Stomach (tissue), 8 donors: ENCODE measurements at regions not wholly inside any gene's neighbourhood (a gene's known extent, or its start where the extent isn't known, plus 50 kb on each side); places are given as distances from the start of the nearest gene placed in this dataset.

Experiments
- DNase-seq, 2 donors: peaks; one replicate each; pipeline versions ENCODE4 v3.0.0 to v3.0.0-alpha.2; 2013 to 2019
- H3K27ac ChIP-seq, 5 donors: fragments of 200-600 bp in 4 of 5; sonication (generic) in 4 of 5; one replicate each; pipeline ENCODE4 v1.5.1; 2013 to 2019; ENCODE audit warnings: mild to moderate bottlenecking in 1 of 5, moderate library complexity in 1 of 5
- H3K27me3 ChIP-seq, 3 donors: fragments of 200-600 bp; sonication (generic); one replicate each; pipeline ENCODE4 v1.5.1; 2017 to 2019; ENCODE audit warnings: mixed run types in 1 of 3
- H3K36me3 ChIP-seq, 4 donors: fragments of 200-600 bp; sonication (generic); 1 replicate in 3 of 4; 2 replicates in 1 of 4; pipeline ENCODE4 v1.5.1; 2016 to 2019
- H3K4me1 ChIP-seq, 4 donors: fragments of 200-600 bp; sonication (generic); one replicate each; pipeline ENCODE4 v1.5.1; 2016 to 2019
- H3K4me3 ChIP-seq, 4 donors: fragments of 200-600 bp; sonication (generic) in 3 of 4; one replicate each; pipeline ENCODE4 v1.5.1; 2016 to 2019; ENCODE audit warnings: mild to moderate bottlenecking in 1 of 4
- H3K9me3 ChIP-seq, 4 donors: fragments of 200-600 bp; sonication (generic); one replicate each; pipeline ENCODE4 v1.5.1; 2016 to 2019
- CTCF ChIP-seq, 7 experiments: fragments of 450-650 bp in 4 of 7; fragments of 200-600 bp in 3 of 7; sonication (generic) in 3 of 7; IDR thresholded peaks; one replicate each; pipeline ENCODE4 v1.5.1; 2016 to 2019; ENCODE audit warnings: antibody characterized with exemption in 7 of 7, control low read depth in 2 of 7, mild to moderate bottlenecking in 1 of 7
- EP300 ChIP-seq: sonication (generic); formaldehyde crosslinking; IDR thresholded peaks from one replicate; pipeline ENCODE4 v1.6.1; 2017; ENCODE audit warnings: antibody characterized with exemption
- POLR2A ChIP-seq, 4 donors: fragments of 450-650 bp; IDR thresholded peaks; one replicate each; pipeline ENCODE4 v1.6.1; 2016; ENCODE audit warnings: antibody characterized with exemption in 4 of 4, control low read depth in 2 of 4, mild to moderate bottlenecking in 1 of 4, moderate library complexity in 1 of 4
- POLR2AphosphoS5 ChIP-seq, 3 donors: sonication (generic); formaldehyde crosslinking; IDR thresholded peaks; one replicate each; pipeline ENCODE4 v1.6.1; 2016; ENCODE audit warnings: antibody characterized with exemption in 3 of 3
- WGBS, 5 donors: extraction: QIAGEN DNeasy Blood & Tissue Kit in 3 of 5; methylation state at CpG; one replicate each; pipeline versions ENCODE4 v1.1.5 to v1.1.7; 2013 to 2018; 5-methylcytosine and 5-hydroxymethylcytosine counted together
- intact Hi-C: fragments of 100-400 bp; cut with DNase I; formaldehyde crosslinking; loops from one replicate; pipeline ENCODE4 v1.15.1; 2023; ENCODE audit warnings: low total_unique reads
- donor health status: healthy with polysubstance abuse.
- donor health status: Bipolar disorder and iron deficiency.
- donor health status: healthy.

GRCh38 chr16:17901309-17901708, 430.5 kb upstream of the XYLT1 start:
- 61 to 81% (median 67%) methylated on average over 1 of the region's 1 CpG for whole genome bisulfite sequencing, 5 donors

GRCh38 chr16:17899141-17899540, 428.4 kb upstream of the XYLT1 start:
- Histone ChIP-seq H3K27ac (no peak overlapping the region), H3K4me1 (no peaks in the 10 kb centered on the region), H3K27me3 (no peaks in the 10 kb centered on the region), H3K9me3 (peaks cover 0 to 2% (median under 1%) of the 10 kb centered on the region in 4 donors), H3K36me3 (no peaks in the 10 kb centered on the region), H3K4me3 (no peak overlapping the region)
- 90 to 98% (median 93%) methylated on average over 1 of the region's 1 CpG for WGBS, 5 donors
- intact Hi-C loops, result no loop called here
- no peak for DNase-seq
- TF ChIP-seq POLR2AphosphoS5 (IDR thresholded peaks at IDR 0.05) (no peak), CTCF (IDR thresholded peaks at IDR 0.05) (no peak), EP300 (no peak)

More at GRCh38 chr16:17901309-17901708, 430.5 kb upstream of the XYLT1 start:
- no peak for TF ChIP-seq POLR2A (IDR thresholded peaks at IDR 0.05)
- no peak for TF ChIP-seq POLR2AphosphoS5 (IDR thresholded peaks at IDR 0.05)
- no peak for TF ChIP-seq CTCF (IDR thresholded peaks at IDR 0.05)
- no peak for TF ChIP-seq EP300
- peaks cover 0 to 20% (median 10%) of the 10 kb centered on the region in 4 donors for H3K9me3 ChIP-seq
- DNase-seq, result no peak
- H3K27me3 ChIP-seq, result no peaks in the 10 kb centered on the region
- no peaks in the 10 kb centered on the region for H3K4me1 ChIP-seq
- intact Hi-C loops, result no loop called here
- H3K4me3 ChIP-seq, result no peak overlapping the region
- no peaks in the 10 kb centered on the region for H3K36me3 ChIP-seq
- H3K27ac ChIP-seq, result no peak overlapping the region

DNA sequence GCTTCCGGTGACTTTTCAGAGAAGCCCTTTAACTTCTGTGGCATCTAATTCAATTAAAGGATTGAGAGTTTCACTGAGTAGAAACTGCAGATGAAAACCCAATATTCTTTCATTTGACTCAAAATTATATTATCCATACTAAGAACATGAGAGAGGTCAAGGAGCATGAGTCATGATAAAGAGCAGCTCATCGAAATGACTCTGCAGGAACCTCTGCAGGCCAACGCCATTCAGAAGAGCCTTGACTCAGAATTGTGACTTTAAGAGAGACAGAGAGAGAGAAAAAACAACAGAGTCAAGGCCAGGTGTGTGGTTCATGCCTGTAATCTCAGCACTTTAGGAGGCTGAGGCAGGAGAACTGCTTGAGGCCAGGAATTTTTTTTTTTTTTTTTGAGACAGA, 417.2 kb upstream of the XYLT1 start:
- Histone ChIP-seq H3K36me3 (no peaks in the 10 kb centered on the region), H3K27ac (no peak overlapping the region), H3K4me3 (no peak overlapping the region), H3K9me3 (no peaks in the 10 kb centered on the region), H3K27me3 (no peaks in the 10 kb centered on the region), H3K4me1 (no peaks in the 10 kb centered on the region)
- 75 to 82% (median 76%) methylated on average over 3 of the region's 3 CpGs for WGBS, 5 donors
- TF ChIP-seq EP300, result no peak
- no peak for TF ChIP-seq POLR2AphosphoS5 (IDR thresholded peaks at IDR 0.05)
- TF ChIP-seq CTCF (IDR thresholded peaks at IDR 0.05), result no peak
- no peak for TF ChIP-seq POLR2A (IDR thresholded peaks at IDR 0.05)
- no peak for DNase-seq
- intact Hi-C loops, result no loop called here

- WGBS, 5 donors, result 58 to 66% (median 60%) methylated on average over 7 of the region's 7 CpGs
- intact Hi-C loops, result no loop called here
- H3K4me3 ChIP-seq, result no peak overlapping the region
- no peak for DNase-seq
- no peaks in the 10 kb centered on the region for H3K27me3 ChIP-seq
- no peak overlapping the region for H3K27ac ChIP-seq
- H3K4me1 ChIP-seq, result no peaks in the 10 kb centered on the region
- no peak for TF ChIP-seq CTCF (IDR thresholded peaks at IDR 0.05)
- TF ChIP-seq POLR2AphosphoS5 (IDR thresholded peaks at IDR 0.05), result no peak
- no peak for TF ChIP-seq POLR2A (IDR thresholded peaks at IDR 0.05)
- no peak for TF ChIP-seq EP300
- no peaks in the 10 kb centered on the region for H3K9me3 ChIP-seq
- no peaks in the 10 kb centered on the region for H3K36me3 ChIP-seq
Observed at GRCh38 chr16:17885659-17886207, 415.0 kb upstream of the XYLT1 start.
